WTC11 (cell line): ENCODE measurements at regions not wholly inside any gene's neighbourhood (a gene's known extent, or its start where the extent isn't known, plus 50 kb on each side); places are given as distances from the start of the nearest gene placed in this dataset.

ENCODE experiments used
- CTCF ChIP-seq: fragments of 200-600 bp; IDR thresholded peaks from 2 replicates; pipeline ENCODE4 v1.8.0; 2022; ENCODE audit warnings: antibody characterized with exemption
- E2F1 ChIP-seq: sonication (generic); formaldehyde crosslinking; IDR thresholded peaks from 2 replicates; pipeline ENCODE4 v1.8.0; 2022; ENCODE audit warnings: mild to moderate bottlenecking, missing genetic modification reagents
- ETV6 ChIP-seq: sonication (generic); formaldehyde crosslinking; IDR thresholded peaks from 2 replicates; pipeline ENCODE4 v1.8.1; 2022; ENCODE audit warnings: mild to moderate bottlenecking, missing genetic modification reagents
- MYBL2 ChIP-seq: sonication (generic); formaldehyde crosslinking; IDR thresholded peaks from 2 replicates; pipeline ENCODE4 v1.8.1; 2023; ENCODE audit warnings: mild to moderate bottlenecking, moderate library complexity, missing genetic modification reagents
- RELA ChIP-seq: sonication (generic); formaldehyde crosslinking; IDR thresholded peaks from 2 replicates; pipeline ENCODE4 v1.8.1; 2022; ENCODE audit warnings: missing genetic modification reagents, mild to moderate bottlenecking, borderline replicate concordance
- TF ChIP-seq, protein P1 (sequence below): sonication (generic); formaldehyde crosslinking; IDR thresholded peaks from 2 replicates; pipeline ENCODE4 v1.8.1; 2023; ENCODE audit warnings: mild to moderate bottlenecking, missing genetic modification reagents, moderate library complexity

DNA sequence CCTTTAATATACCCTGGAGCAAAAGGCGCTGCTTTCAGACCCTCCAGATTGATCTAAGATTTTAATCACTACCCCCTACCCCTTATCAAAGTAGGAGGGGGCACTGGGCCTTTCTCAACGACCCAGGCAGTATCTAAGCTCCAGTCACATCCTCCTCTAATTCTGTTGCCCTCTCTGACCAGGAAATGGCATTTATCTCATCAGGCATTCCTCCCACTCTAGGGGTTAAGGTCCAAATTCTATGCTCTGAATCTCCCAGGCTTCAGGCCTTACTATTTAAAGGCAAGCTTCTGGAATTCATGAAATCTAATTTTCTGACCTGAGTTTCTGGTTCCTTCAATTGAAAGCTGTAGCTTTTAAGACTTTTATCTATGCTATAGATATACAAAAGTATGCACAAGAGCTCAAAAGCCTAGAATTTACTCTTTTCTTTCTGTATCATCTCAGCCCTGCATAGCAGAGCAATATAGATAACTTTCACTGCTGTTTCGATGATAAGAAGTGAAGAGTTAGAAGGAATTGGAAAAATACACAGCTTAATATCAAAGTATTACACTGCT is 622.9 kb downstream of the RPS29 start:
- TF ChIP-seq CTCF (no peak), ETV6 (no peak), MYBL2 (CRISPR knock-in tag) (no peak), E2F1 (no peak), RELA (CRISPR knock-in tag) (no peak)
- TF ChIP-seq, protein P1, sequence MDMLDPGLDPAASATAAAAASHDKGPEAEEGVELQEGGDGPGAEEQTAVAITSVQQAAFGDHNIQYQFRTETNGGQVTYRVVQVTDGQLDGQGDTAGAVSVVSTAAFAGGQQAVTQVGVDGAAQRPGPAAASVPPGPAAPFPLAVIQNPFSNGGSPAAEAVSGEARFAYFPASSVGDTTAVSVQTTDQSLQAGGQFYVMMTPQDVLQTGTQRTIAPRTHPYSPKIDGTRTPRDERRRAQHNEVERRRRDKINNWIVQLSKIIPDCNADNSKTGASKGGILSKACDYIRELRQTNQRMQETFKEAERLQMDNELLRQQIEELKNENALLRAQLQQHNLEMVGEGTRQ (CRISPR knock-in tag): no peak
